ENCODE measurements at regions not wholly inside any gene's neighbourhood (a gene's known extent, or its start where the extent isn't known, plus 50 kb on each side); places are given as distances from the start of the nearest gene placed in this dataset.

DNA sequence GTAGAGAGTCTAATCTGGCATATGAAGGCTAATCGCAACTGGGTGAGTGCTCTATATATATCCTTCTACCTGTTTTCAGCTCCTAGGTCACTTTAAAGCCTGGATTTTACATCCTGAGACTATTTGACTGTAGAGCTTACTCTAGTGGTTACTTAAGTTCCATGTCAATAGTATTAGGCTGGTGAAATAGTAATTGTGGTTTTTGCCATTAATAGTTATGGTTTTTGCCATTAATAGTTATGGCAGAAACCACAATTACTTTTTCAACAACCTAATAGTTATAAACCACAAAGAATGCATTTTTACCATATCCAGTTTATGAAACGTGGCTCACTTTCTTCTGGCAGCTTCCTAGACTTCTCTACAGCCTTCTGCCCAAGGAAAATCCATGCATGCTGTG, 263.1 kb upstream of the KIAA1217 start:
- H3K4me1 Mint-ChIP-seq (ENCODE audit: low read depth): no peaks in the 10 kb centered on the region
- H3K36me3 Mint-ChIP-seq (ENCODE audit: low read depth): no peaks in the 10 kb centered on the region
- H3K27me3 Mint-ChIP-seq (ENCODE audit: low read depth): no peaks in the 10 kb centered on the region
- H3K9me3 Mint-ChIP-seq (ENCODE audit: low read depth): no peaks in the 10 kb centered on the region
- TF ChIP-seq, protein P1, sequence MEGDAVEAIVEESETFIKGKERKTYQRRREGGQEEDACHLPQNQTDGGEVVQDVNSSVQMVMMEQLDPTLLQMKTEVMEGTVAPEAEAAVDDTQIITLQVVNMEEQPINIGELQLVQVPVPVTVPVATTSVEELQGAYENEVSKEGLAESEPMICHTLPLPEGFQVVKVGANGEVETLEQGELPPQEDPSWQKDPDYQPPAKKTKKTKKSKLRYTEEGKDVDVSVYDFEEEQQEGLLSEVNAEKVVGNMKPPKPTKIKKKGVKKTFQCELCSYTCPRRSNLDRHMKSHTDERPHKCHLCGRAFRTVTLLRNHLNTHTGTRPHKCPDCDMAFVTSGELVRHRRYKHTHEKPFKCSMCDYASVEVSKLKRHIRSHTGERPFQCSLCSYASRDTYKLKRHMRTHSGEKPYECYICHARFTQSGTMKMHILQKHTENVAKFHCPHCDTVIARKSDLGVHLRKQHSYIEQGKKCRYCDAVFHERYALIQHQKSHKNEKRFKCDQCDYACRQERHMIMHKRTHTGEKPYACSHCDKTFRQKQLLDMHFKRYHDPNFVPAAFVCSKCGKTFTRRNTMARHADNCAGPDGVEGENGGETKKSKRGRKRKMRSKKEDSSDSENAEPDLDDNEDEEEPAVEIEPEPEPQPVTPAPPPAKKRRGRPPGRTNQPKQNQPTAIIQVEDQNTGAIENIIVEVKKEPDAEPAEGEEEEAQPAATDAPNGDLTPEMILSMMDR (IDR thresholded peaks at IDR 0.05): no peak
- DNase-seq (ENCODE audit: low spot score): no peak
- no peak overlapping the region for H3K4me3 Mint-ChIP-seq (ENCODE audit: unreplicated experiment)
- no peak overlapping the region for H3K27ac Mint-ChIP-seq (ENCODE audit: unreplicated experiment)

DNA sequence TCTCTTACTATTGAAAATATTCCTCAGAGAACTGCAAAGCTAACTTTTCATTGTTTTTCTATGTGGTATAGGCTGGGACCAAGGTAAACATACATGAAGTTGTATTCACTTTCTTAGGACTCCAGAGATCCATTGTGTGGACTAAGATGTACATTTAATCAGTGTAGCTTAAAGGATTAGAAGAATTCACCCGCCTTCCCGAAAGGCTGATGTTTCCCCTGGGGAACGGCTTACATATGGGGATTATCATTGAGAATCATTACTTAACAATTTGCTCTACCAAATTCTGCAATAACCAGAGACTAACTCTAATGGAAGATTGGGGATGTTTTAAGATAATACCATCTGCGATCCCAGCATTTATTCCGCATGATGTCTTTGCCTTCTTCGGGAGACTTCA, 257.1 kb upstream of the KIAA1217 start:
- Mint-ChIP-seq H3K27me3 (ENCODE audit: low read depth) (no peaks in the 10 kb centered on the region), H3K36me3 (ENCODE audit: low read depth) (no peaks in the 10 kb centered on the region), H3K27ac (ENCODE audit: unreplicated experiment) (no peak overlapping the region), H3K9me3 (ENCODE audit: low read depth) (peaks cover 17% of the 10 kb centered on the region), H3K4me1 (ENCODE audit: low read depth) (no peaks in the 10 kb centered on the region), H3K4me3 (ENCODE audit: unreplicated experiment) (no peak overlapping the region)
- DNase-seq (ENCODE audit: low spot score): no peak
- TF ChIP-seq, protein P1 (IDR thresholded peaks at IDR 0.05): no peak

DNA sequence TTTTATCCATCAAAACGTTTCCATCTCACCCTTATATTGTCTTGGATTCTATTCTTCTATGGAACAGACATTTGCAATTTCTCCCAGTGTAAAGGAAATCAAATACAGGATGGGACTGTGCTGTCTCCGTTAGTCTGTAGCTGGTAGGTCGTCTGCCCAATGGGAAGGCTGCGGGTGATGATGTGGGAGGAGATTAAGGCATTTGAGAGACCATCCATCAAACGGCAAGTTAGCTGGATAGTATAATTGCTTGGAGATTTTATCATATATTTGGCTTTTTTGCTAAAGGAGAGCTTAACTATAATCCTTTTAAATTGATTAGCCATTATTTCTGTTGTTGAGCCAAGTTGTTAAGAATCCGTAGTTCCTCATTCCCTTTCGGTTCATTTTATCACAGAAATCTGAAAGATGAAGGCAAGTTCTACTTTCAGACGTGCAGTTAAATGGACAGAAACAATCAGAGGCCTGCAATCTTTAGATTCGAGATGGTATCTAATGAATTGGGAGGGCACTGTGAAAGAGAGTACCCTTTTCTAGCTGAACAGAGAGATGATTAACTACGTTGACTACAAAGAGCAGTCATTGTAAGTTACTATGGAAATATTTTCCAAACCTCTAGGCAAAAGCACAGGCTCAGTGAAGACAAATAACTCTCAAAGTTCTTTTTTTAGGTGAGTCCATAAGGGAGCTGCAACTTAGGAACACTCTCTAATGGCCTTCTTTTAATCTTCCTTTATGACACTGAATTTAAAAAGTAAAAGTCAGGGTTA, 253.3 kb upstream of the KIAA1217 start:
- Mint-ChIP-seq H3K4me3 (ENCODE audit: unreplicated experiment) (no peak overlapping the region), H3K27ac (ENCODE audit: unreplicated experiment) (no peak overlapping the region), H3K36me3 (ENCODE audit: low read depth) (no peaks in the 10 kb centered on the region), H3K9me3 (ENCODE audit: low read depth) (peaks cover 20% of the 10 kb centered on the region), H3K4me1 (ENCODE audit: low read depth) (no peaks in the 10 kb centered on the region), H3K27me3 (ENCODE audit: low read depth) (no peaks in the 10 kb centered on the region)
- TF ChIP-seq, protein P1 (IDR thresholded peaks at IDR 0.05): no peak
- DNase-seq (ENCODE audit: low spot score): no peak

DNA sequence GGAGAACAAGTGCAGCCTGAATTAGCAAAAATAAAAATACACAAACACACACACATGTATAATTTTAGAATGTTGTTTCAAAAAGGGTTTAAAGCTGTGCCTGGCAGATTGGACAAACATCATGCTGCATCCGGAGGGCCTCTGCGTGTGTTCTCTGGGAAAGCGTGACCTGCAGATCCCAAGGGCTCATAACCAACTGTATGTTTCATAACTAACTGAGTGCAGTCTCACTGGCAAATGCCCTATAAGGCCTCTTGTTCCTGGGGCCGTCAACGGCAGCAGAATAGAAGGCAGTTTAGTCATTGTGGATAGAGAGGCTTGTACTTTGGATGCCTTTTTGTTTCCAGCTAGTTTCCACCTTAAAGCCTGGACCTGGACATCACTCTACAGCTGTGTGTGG, 243.8 kb upstream of the KIAA1217 start:
- H3K36me3 Mint-ChIP-seq (ENCODE audit: low read depth): no peaks in the 10 kb centered on the region
- H3K4me1 Mint-ChIP-seq (ENCODE audit: low read depth): no peaks in the 10 kb centered on the region
- no peak overlapping the region for H3K4me3 Mint-ChIP-seq (ENCODE audit: unreplicated experiment)
- TF ChIP-seq, protein P1 (IDR thresholded peaks at IDR 0.05): no peak
- DNase-seq (ENCODE audit: low spot score): no peak
- no peak overlapping the region for H3K27ac Mint-ChIP-seq (ENCODE audit: unreplicated experiment)
- H3K27me3 Mint-ChIP-seq (ENCODE audit: low read depth): no peaks in the 10 kb centered on the region
- H3K9me3 Mint-ChIP-seq (ENCODE audit: low read depth): peaks cover 8% of the 10 kb centered on the region

DNA sequence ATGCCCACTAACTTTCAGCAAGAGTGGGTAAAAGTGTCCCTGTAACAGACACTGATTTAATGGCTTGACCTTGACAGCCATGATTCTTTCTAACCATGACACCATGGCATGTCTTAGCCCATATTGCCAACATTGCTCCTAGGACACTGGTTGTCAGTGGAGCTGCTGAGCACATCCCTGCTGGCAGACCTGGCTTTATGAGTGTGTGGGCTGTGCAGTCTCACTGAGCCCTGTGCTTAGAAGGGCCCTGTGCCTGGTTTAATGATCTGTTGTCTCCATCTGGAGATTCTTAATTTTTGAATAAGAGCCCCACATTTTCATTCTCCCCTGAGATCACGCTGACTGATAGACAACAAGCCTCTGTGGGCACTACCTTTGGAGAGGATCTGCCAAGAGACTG, 243.1 kb upstream of the KIAA1217 start:
- Mint-ChIP-seq H3K27ac (ENCODE audit: unreplicated experiment) (no peak overlapping the region), H3K4me3 (ENCODE audit: unreplicated experiment) (no peak overlapping the region), H3K4me1 (ENCODE audit: low read depth) (no peaks in the 10 kb centered on the region), H3K36me3 (ENCODE audit: low read depth) (no peaks in the 10 kb centered on the region), H3K27me3 (ENCODE audit: low read depth) (no peaks in the 10 kb centered on the region), H3K9me3 (ENCODE audit: low read depth) (peaks cover 10% of the 10 kb centered on the region)
- TF ChIP-seq, protein P1 (IDR thresholded peaks at IDR 0.05): no peak
- DNase-seq (ENCODE audit: low spot score): no peak
